ENCODE measurements at regions not wholly inside any gene's neighbourhood (a gene's known extent, or its start where the extent isn't known, plus 50 kb on each side); places are given as distances from the start of the nearest gene placed in this dataset.
"Not testable (repeated sequence)": the region's sequence is repeated elsewhere in the genome, so short reads cannot be mapped to it uniquely, and the experiment has no call there.

DNA sequence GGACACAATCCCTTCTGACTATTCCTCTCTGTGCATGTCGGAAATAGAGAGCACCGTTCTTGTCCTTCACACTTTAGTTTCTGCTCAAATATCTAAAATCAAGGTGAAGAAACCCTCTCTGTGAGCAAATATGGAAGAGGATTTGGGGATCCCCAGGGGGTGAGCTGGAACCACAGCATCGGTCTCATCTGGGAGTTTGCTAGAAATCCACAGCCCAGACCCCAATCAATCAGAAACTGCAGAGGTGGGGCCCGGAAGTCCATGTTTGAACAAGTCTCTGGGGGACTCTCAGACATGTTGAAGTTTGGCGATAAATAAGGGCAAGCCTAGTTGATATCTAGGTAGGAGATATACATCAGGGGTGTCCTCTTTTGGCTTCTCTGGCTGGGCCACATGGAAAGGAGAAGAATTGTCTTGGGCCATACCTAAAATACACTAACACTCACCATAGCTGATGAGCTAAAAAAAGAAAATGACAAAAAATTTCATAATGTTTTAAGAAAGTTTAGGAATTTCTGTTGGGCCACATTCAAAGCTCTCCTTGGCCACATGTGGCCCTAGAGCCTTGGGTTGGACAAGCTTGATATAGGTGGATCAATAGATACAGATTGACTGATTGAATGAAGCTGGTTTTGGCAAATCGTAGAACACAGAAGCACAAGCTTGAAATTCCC, 168.0 kb upstream of the FOXF1 start:
- ATAC-seq (ENCODE audit: low read depth): no peak
- no peak overlapping the region for H3K27ac Mint-ChIP-seq
- no peaks in the 10 kb centered on the region for H3K4me1 Mint-ChIP-seq
- no peaks in the 10 kb centered on the region for H3K36me3 Mint-ChIP-seq
- peaks cover 5% of the 10 kb centered on the region for H3K9me3 Mint-ChIP-seq
- no peak for DNase-seq (ENCODE audit: low spot score in 2 of 2)
- H3K4me3 Mint-ChIP-seq: no peak overlapping the region
- peaks cover 26% of the 10 kb centered on the region for H3K27me3 Mint-ChIP-seq

DNA sequence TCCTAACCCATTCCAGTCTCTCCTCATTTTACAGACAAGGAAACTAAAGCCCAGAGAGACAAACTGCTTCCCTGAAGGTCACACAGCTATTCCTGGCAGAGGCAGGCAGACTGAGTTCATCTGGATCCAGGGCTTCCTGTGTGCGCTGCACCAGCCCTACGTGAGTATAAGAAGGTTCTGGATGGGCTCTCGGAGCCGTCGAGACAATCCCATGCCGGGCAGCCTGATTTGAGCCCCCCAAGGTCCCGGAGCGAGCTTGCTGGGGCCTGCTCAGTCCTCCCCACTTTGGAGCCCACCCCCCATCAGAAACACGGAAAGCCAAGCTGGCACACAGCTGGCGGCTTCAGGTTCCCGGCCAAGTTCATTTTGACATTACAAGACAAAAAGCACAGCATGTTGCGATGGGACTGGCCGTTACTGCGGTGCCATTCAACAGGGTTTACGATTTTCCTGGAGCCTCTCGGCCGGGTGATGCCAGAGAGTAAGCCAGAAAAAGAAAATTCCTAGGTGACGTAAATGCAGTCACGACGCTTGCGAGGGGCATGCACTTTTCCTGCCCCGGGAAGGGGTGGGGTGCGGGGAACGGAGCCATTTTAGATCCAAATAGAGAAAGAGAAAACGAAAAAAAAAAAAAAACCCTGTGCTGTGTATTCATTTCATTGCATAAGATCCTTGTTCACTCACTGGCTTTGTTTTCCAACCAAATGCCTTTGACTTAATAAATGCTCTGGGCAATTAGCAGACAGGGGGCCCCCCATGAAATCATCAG, 167.1 kb upstream of the FOXF1 start:
- ATAC-seq (ENCODE audit: low read depth): no peak
- Mint-ChIP-seq H3K36me3 (no peaks in the 10 kb centered on the region), H3K27ac (no peak overlapping the region), H3K4me3 (no peak overlapping the region), H3K27me3 (peaks cover 26% of the 10 kb centered on the region), H3K9me3 (peaks cover 5% of the 10 kb centered on the region), H3K4me1 (no peaks in the 10 kb centered on the region)
- DNase-seq (ENCODE audit: low spot score in 2 of 2): no peak

DNA sequence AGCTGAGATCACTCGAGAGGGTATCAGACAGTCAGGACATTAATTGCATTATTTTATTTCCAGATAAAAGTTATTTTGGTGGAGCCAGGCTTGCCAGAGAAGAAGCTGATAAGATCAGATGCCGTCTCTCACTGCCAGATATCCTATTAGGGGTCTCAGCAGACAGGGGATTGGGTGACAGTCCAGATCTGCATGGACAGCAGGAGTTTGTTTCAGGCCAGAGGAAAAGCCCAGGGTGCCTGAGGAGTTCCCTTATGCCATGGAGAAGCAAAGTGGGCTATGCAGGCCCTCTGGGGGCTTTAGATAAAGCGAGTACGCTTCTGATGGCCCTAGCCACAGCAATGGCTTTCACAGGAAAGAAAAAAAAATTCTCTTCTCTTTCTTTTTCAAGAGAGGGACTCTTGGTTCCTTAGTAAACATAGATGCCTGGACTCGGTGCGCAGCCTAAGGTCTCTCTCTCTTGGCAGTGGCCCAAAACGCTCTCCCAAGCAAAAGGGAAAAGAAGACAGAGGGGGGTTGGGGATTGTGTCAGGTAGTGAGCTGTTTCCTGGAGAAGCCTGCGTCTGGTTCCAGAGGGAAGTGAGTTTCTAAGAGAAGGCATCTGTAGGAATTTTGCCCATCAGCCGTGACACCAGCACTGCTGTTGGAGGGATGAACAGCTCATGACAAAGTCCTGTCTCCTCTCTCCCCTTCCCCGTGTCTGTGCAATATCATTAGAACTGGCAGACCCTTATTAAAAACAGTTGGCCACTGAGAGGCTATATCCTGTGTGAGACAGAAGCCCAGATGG, 166.3 kb upstream of the FOXF1 start:
- peaks cover 23% of the 10 kb centered on the region for H3K27me3 Mint-ChIP-seq
- no peak overlapping the region for H3K27ac Mint-ChIP-seq
- no peaks in the 10 kb centered on the region for H3K36me3 Mint-ChIP-seq
- H3K4me1 Mint-ChIP-seq: no peaks in the 10 kb centered on the region
- no peak overlapping the region for H3K4me3 Mint-ChIP-seq
- peaks cover 3% of the 10 kb centered on the region for H3K9me3 Mint-ChIP-seq
- DNase-seq (ENCODE audit: low spot score in 2 of 2) (no peak), ATAC-seq (ENCODE audit: low read depth) (no peak)

DNA sequence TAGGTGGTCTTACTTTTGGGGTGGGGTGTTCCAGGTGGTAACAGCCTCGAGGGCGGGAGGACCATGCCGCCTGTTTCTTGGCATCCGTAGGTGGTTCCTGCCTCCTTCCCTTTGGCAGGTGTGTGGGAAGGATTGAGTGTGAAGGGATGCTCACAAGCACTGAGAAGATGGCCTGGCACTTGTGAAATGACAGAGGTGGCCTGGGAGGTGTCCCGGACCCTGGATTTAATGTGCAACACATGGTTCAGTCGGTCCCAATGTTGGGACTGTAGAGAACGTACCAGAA, 165.8 kb upstream of the FOXF1 start:
- no peak overlapping the region for H3K4me3 Mint-ChIP-seq
- H3K27me3 Mint-ChIP-seq: peaks cover 24% of the 10 kb centered on the region
- no peaks in the 10 kb centered on the region for H3K4me1 Mint-ChIP-seq
- no peak for DNase-seq (ENCODE audit: low spot score in 2 of 2)
- ATAC-seq (ENCODE audit: low read depth): no peak
- peaks cover 3% of the 10 kb centered on the region for H3K9me3 Mint-ChIP-seq
- H3K36me3 Mint-ChIP-seq: no peaks in the 10 kb centered on the region
- no peak overlapping the region for H3K27ac Mint-ChIP-seq

DNA sequence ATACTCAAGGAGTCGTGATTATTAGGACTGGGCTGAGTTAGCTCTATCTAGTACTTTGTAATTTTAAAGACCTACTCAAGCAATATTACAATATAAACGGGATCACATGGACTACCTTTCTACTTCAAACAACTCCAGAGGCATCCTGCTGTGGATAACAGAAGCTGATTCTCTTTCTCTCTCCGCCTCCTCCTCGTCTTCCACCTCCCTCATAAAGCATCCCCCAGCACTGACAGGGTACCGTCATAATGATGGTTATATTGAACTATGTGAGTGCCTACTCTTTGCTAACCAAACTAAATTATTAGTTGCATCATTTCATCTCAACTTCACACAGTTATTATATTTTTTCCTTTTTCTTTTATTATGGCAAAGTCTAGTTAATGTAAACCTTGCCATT, 165.4 kb upstream of the FOXF1 start:
- ATAC-seq (ENCODE audit: low read depth): no peak
- no peaks in the 10 kb centered on the region for H3K4me1 Mint-ChIP-seq
- H3K36me3 Mint-ChIP-seq: no peaks in the 10 kb centered on the region
- DNase-seq (ENCODE audit: low spot score in 2 of 2): no peak
- H3K27me3 Mint-ChIP-seq: peaks cover 25% of the 10 kb centered on the region
- peaks cover 3% of the 10 kb centered on the region for H3K9me3 Mint-ChIP-seq
- no peak overlapping the region for H3K4me3 Mint-ChIP-seq
- no peak overlapping the region for H3K27ac Mint-ChIP-seq

DNA sequence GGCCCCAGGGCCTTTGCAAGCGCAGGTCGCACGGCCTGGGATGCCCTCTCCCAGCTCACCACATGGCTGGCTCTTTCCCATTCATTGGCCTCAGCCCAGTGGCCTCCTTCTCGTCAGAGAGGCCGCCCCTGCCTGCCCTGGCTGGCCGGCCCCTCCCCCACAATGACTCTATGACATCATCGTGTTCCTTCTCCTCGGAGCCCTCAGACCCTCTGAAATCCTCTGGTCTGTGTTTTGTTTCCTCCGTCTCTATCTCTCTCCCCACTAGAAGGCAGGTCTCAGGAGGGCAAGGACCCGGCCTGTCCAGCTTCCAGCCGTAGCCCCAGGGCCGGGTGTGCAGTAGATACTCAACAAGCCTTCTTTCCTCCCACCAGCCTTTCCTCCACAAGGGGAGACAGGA, 164.8 kb upstream of the FOXF1 start:
- DNase-seq (ENCODE audit: low spot score in 2 of 2) (no peak), ATAC-seq (ENCODE audit: low read depth) (no peak)
- Mint-ChIP-seq H3K27me3 (peaks cover 26% of the 10 kb centered on the region), H3K36me3 (no peaks in the 10 kb centered on the region), H3K4me3 (no peak overlapping the region), H3K4me1 (no peaks in the 10 kb centered on the region), H3K27ac (no peak overlapping the region), H3K9me3 (peaks cover 3% of the 10 kb centered on the region)

DNA sequence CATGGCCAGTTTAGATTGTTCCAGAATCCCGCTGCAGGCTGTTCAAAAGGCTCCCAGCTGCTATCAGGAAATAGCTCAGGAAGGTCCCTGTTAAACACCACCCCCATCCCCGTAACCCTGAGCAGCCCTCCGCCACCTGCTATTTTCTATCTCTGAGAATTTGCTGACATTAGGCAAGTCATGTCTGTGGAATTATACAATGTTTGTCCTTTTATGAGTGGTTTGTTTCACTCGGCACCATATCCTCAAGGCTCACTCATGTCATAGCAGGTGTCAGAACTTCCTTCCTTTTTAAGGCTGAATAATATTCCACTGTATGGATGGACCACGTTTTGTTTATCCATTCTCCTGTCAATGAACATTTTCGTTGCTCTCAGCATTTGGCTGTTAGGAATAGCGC, 164.3 kb upstream of the FOXF1 start:
- H3K36me3 Mint-ChIP-seq: no peaks in the 10 kb centered on the region
- H3K9me3 Mint-ChIP-seq: peaks cover 3% of the 10 kb centered on the region
- H3K27ac Mint-ChIP-seq: no peak overlapping the region
- DNase-seq (ENCODE audit: low spot score in 2 of 2) (no peak), ATAC-seq (ENCODE audit: low read depth) (no peak)
- peaks cover 29% of the 10 kb centered on the region for H3K27me3 Mint-ChIP-seq
- H3K4me3 Mint-ChIP-seq: no peak overlapping the region
- no peaks in the 10 kb centered on the region for H3K4me1 Mint-ChIP-seq

DNA sequence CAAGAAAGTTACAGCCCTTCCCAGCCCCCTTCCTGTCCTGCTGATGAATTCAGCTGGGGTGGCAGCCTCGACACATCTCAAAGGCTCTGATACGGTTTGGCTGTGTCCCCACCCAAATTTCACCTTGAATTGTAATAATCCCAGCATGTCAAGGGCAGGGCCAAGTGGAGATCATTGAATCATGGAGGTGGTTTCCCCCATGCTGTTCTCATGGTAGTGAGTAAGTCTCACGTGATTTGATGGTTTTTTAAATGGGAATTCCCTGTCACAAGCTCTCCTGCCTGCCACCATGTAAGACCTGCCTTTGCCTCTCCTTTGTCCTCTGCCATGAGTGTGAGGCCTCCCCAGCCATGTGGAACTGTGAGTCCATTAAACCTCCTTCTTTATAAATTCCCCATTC, 163.2 kb upstream of the FOXF1 start:
- H3K27ac Mint-ChIP-seq: no peak overlapping the region
- H3K4me1 Mint-ChIP-seq: no peaks in the 10 kb centered on the region
- ATAC-seq (ENCODE audit: low read depth) (no peak), DNase-seq (ENCODE audit: low spot score in 2 of 2) (no peak)
- H3K27me3 Mint-ChIP-seq: peaks cover 30% of the 10 kb centered on the region
- no peak overlapping the region for H3K4me3 Mint-ChIP-seq
- H3K9me3 Mint-ChIP-seq: peaks cover 3% of the 10 kb centered on the region
- H3K36me3 Mint-ChIP-seq: no peaks in the 10 kb centered on the region

DNA sequence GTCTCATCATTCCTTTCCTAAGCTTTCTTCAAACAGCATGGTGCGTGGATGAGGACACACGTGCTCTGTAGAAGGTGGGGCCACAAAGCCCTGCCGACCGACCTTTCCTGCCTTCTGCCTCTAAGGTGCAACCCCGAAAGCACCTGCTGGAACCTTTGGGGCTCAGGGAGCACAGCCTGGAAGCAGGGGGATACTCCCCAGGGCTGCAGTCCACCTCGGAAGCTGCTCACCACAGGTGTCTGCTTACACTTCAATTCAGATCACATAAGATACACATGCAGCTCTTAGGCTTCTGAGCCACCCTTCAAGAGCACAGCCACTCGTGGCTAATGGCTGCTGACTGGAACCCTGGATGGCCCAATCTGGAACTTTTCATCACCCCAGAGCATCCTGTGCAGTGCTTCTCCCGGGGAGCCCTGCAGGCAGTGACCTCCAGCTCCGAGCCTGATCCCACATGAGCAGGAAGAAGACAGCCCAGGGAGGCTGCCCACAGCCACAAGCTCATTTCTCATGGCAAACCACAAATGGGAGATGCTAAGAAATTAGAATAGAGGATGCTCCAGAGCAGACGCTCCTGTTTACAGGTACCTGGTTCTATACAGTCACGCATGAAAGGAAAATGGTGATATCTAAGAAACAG, 162.3 kb upstream of the FOXF1 start:
- no peak for ATAC-seq (ENCODE audit: low read depth)

DNA sequence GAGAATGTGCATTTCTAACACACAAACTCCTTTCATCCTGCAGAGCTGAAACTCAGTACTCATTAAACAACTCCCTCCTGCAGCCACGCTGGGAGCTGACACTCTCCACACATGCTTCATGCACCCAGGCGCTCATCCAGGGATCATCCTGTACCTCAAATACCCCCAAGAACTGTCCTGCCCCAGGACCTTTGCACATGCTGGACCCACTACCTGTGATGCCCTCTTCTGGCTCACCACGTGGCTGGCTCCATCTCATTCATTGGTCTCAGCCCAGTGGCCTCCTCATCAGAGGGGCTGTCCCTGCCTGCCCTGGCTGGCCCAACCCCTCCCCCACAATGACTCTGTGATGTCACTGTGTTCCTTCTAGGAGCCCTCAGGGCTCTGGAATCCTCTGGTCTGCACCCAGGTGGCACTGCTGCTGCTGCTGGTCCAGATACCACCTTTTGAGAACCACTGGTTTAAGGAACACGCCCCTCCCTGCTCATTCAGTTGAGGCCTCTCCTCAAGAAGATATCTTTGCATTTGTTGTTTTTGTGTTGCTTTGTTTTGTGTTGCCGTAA, 160.9 kb upstream of the FOXF1 start:
- H3K4me1 Mint-ChIP-seq: no peaks in the 10 kb centered on the region
- no peak overlapping the region for H3K27ac Mint-ChIP-seq
- peaks cover 29% of the 10 kb centered on the region for H3K27me3 Mint-ChIP-seq
- peaks cover 3% of the 10 kb centered on the region for H3K9me3 Mint-ChIP-seq
- no peaks in the 10 kb centered on the region for H3K36me3 Mint-ChIP-seq
- no peak overlapping the region for H3K4me3 Mint-ChIP-seq
- DNase-seq (ENCODE audit: low spot score in 2 of 2) (no peak), ATAC-seq (ENCODE audit: low read depth) (no peak)

More for the DNA sequence above, 162.3 kb upstream of the FOXF1 start:
- Mint-ChIP-seq H3K9me3 (peaks cover 3% of the 10 kb centered on the region), H3K4me3 (no peak overlapping the region), H3K27me3 (peaks cover 32% of the 10 kb centered on the region), H3K36me3 (no peaks in the 10 kb centered on the region), H3K27ac (no peak overlapping the region), H3K4me1 (no peaks in the 10 kb centered on the region)
- DNase-seq (ENCODE audit: low spot score in 2 of 2): no peak

DNA sequence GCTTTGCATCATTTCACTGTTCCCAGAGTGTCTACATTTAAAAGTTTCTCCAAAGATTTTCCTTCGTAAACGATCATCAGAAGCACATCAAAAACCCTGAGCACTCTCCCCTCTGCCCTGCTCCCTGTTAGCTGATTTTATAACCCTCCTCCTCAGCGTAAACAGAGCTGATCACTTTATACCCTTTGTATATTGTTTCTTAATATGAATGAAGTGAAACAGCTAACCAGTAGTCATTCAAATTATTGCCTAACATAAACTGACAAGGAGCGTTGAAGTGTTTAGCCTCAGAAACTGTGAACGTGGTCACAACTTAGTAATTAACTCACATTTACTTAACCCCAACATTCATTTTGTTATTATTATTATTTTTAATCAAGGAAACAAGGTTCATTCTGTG, 160.0 kb upstream of the FOXF1 start:
- H3K4me1 Mint-ChIP-seq: no peaks in the 10 kb centered on the region
- peaks cover 5% of the 10 kb centered on the region for H3K9me3 Mint-ChIP-seq
- H3K27me3 Mint-ChIP-seq: peaks cover 28% of the 10 kb centered on the region
- H3K36me3 Mint-ChIP-seq: peaks cover 1% of the 10 kb centered on the region
- ATAC-seq (ENCODE audit: low read depth) (no peak), DNase-seq (ENCODE audit: low spot score in 2 of 2) (no peak)
- no peak overlapping the region for H3K27ac Mint-ChIP-seq
- no peak overlapping the region for H3K4me3 Mint-ChIP-seq

DNA sequence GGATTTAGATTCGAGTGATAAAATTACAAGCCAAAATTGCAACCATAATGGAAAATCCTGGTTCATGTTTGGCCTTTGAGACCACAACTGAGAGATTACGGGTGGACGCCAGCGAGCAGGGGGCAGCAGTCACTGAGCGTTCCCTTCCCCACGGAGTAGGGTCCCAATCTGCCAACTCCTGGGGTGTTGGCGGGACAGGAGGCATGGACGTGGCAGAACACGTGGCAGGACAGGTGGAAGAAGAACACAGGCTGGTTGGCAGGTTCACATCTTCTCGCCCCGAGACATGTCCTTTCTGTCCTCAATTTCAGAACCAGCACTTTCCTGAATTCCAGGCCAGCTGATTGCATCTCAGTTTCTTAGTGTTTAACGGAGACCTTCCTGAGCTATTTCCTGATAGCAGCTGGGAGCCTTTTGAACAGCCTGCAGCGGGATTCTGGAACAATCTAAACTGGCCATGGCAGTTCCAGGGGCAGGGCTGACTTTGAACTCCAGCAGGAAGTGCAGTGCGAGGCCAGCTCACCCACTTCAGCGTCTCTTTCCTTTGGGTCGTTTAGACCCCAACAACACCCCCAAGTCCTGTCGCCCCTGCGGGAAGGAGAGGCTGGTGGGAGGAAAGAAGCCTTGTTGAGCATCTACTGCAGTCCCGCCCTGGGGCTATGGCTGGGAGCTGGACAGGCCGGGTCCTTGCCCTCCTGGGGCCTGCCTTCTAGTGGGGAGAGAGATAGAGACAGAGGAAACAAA, 159.1 kb upstream of the FOXF1 start:
- no peak for ATAC-seq (ENCODE audit: low read depth)
- H3K9me3 Mint-ChIP-seq: peaks cover 10% of the 10 kb centered on the region
- H3K4me1 Mint-ChIP-seq: no peaks in the 10 kb centered on the region

DNA sequence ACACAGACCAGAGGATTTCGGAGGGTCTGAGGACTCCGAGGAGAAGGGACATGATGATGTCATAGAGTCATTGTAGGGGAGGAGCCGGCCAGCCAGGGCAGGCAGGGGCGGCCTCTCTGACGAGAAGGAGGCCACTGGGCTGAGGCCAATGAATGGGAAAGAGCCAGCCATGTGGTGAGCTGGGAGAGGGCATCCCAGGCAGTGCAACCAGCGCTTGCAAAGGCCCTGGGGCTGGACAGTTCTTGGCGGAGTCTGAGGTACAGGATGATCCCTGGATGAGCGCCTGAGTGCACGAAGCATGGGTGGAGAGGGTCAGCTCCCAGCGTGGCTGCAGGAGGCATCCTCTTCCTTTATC, 158.6 kb upstream of the FOXF1 start:
- ATAC-seq (ENCODE audit: low read depth); H3K36me3 Mint-ChIP-seq; H3K9me3 Mint-ChIP-seq; DNase-seq (ENCODE audit: low spot score in 2 of 2); H3K4me1 Mint-ChIP-seq; H3K27ac Mint-ChIP-seq; H3K4me3 Mint-ChIP-seq: not testable (repeated sequence)
- peaks cover 28% of the 10 kb centered on the region for H3K27me3 Mint-ChIP-seq

More for the DNA sequence above, 159.1 kb upstream of the FOXF1 start:
- H3K36me3 Mint-ChIP-seq: peaks cover 2% of the 10 kb centered on the region
- peaks cover 31% of the 10 kb centered on the region for H3K27me3 Mint-ChIP-seq
- DNase-seq (ENCODE audit: low spot score in 2 of 2): no peak
- no peak overlapping the region for H3K4me3 Mint-ChIP-seq
- H3K27ac Mint-ChIP-seq: no peak overlapping the region

Measured in memory B cell (primary cell).